ENCODE measurements at regions not wholly inside any gene's neighbourhood (a gene's known extent, or its start where the extent isn't known, plus 50 kb on each side); places are given as distances from the start of the nearest gene placed in this dataset.

DNA sequence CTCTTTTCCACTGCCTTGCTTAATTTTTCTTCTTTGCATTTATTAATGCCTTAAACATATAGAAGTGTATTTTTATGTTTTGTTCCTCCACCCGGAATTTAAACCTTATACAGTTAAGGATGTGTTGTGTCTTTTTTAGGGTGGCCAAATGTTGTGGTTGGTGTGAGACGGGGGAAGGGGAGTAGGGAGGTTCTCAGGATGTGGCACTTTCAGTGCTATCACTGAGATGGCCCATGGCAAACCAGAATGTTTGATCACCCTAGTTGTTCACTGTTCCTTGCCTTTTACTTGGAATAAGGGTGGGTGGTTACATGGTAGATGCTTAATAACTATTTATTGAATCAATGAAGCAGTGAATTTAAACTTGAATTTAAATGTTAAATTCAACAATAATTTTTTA is 216.0 kb upstream of the SLITRK1 start:
- TF ChIP-seq EZH2 (IDR thresholded peaks at IDR 0.05; ENCODE audit: borderline replicate concordance, low read depth, low read length, poor library complexity, severe bottlenecking) = no peak
- TF ChIP-seq, protein P1, sequence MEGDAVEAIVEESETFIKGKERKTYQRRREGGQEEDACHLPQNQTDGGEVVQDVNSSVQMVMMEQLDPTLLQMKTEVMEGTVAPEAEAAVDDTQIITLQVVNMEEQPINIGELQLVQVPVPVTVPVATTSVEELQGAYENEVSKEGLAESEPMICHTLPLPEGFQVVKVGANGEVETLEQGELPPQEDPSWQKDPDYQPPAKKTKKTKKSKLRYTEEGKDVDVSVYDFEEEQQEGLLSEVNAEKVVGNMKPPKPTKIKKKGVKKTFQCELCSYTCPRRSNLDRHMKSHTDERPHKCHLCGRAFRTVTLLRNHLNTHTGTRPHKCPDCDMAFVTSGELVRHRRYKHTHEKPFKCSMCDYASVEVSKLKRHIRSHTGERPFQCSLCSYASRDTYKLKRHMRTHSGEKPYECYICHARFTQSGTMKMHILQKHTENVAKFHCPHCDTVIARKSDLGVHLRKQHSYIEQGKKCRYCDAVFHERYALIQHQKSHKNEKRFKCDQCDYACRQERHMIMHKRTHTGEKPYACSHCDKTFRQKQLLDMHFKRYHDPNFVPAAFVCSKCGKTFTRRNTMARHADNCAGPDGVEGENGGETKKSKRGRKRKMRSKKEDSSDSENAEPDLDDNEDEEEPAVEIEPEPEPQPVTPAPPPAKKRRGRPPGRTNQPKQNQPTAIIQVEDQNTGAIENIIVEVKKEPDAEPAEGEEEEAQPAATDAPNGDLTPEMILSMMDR (conservative IDR thresholded peaks at IDR 0.05; ENCODE audit: low read depth, low read length) = no peak
